ENCODE measurements at regions not wholly inside any gene's neighbourhood (a gene's known extent, or its start where the extent isn't known, plus 50 kb on each side); places are given as distances from the start of the nearest gene placed in this dataset.

- no peak for TF ChIP-seq ZNF792 (tag by site-specific recombination; IDR thresholded peaks at IDR 0.05)
- no peak for TF ChIP-seq PRDM1 (tag by site-specific recombination; IDR thresholded peaks at IDR 0.05)
- TF ChIP-seq ZBTB49 (tag by site-specific recombination; IDR thresholded peaks at IDR 0.05; ENCODE audit: low read depth): no peak
These were observed 263.9 kb downstream of the HIVEP2 start for GRCh38 chr6:142681099-142681498.

GRCh38 chr6:142682985-142683384, 262.0 kb downstream of the HIVEP2 start:
- ChIA-PET POLR2A (no interaction called here), CTCF (interaction anchor here (0.7 to 2.3 kb wide), 6 partner anchors 9 to 974 kb away, joined by 3 to 11 read pairs (median 4); no protein-coding TSS in a partner anchor)
- no peaks in the 10 kb centered on the region for H3K9me3 ChIP-seq (ENCODE audit: control insufficient read depth, insufficient read depth, low read depth, low read length)
- no peak overlapping the region for H3K4me3 ChIP-seq (ENCODE audit: low read depth, low read length)
- H3K27ac ChIP-seq (ENCODE audit: extremely low read depth, low read depth, low read length): no peak overlapping the region
- H3K4me1 ChIP-seq (ENCODE audit: control insufficient read depth, insufficient read depth, low read length): no peaks in the 10 kb centered on the region
- no peaks in the 10 kb centered on the region for H3K36me3 ChIP-seq (ENCODE audit: control insufficient read depth in 2 of 2, insufficient read depth in 1 of 2, low read length in 2 of 2)
- TF ChIP-seq ZNF555 (tag by site-specific recombination; conservative IDR thresholded peaks at IDR 0.05): no peak
- no peak for TF ChIP-seq ZNF777 (tag by site-specific recombination; IDR thresholded peaks at IDR 0.05; ENCODE audit: borderline replicate concordance)
- no peak for TF ChIP-seq PRDM4 (tag by site-specific recombination; IDR thresholded peaks at IDR 0.05)
- no peak for TF ChIP-seq TSHZ1 (tag by site-specific recombination; IDR thresholded peaks at IDR 0.05; ENCODE audit: borderline replicate concordance)
- TF ChIP-seq ZBTB21 (tag by site-specific recombination; IDR thresholded peaks at IDR 0.05): no peak
- no peak for TF ChIP-seq ZNF324 (tag by site-specific recombination; IDR thresholded peaks at IDR 0.05)

More at GRCh38 chr6:142681099-142681498, 263.9 kb downstream of the HIVEP2 start:
- Histone ChIP-seq H3K27ac (ENCODE audit: extremely low read depth, low read depth, low read length) (no peak overlapping the region), H3K36me3 (ENCODE audit: control insufficient read depth in 2 of 2, insufficient read depth in 1 of 2, low read length in 2 of 2) (no peaks in the 10 kb centered on the region), H3K4me3 (ENCODE audit: low read depth, low read length) (no peak overlapping the region), H3K4me1 (ENCODE audit: control insufficient read depth, insufficient read depth, low read length) (no peaks in the 10 kb centered on the region), H3K9me3 (ENCODE audit: control insufficient read depth, insufficient read depth, low read depth, low read length) (no peaks in the 10 kb centered on the region)
- CTCF ChIA-PET: interaction anchor here (0.5 to 1.4 kb wide), 4 partner anchors 11 to 322 kb away, joined by 3 to 8 read pairs (median 4); no protein-coding TSS in a partner anchor
- POLR2A ChIA-PET: no interaction called here

- no peaks in the 10 kb centered on the region for H3K36me3 ChIP-seq (ENCODE audit: control insufficient read depth in 2 of 2, insufficient read depth in 1 of 2, low read length in 2 of 2)
- H3K27ac ChIP-seq (ENCODE audit: extremely low read depth, low read depth, low read length): no peak overlapping the region
- no peaks in the 10 kb centered on the region for H3K4me1 ChIP-seq (ENCODE audit: control insufficient read depth, insufficient read depth, low read length)
- POLR2A ChIA-PET: no interaction called here
- CTCF ChIA-PET: interaction anchor here (0.6 to 2.3 kb wide), 4 partner anchors 9 to 208 kb away, joined by 3 to 11 read pairs (median 5); no protein-coding TSS in a partner anchor
- H3K4me3 ChIP-seq (ENCODE audit: low read depth, low read length): no peak overlapping the region
- no peaks in the 10 kb centered on the region for H3K9me3 ChIP-seq (ENCODE audit: control insufficient read depth, insufficient read depth, low read depth, low read length)
- no peak for TF ChIP-seq ZNF621 (tag by site-specific recombination; IDR thresholded peaks at IDR 0.05)
- no peak for TF ChIP-seq ZNF292 (tag by site-specific recombination; IDR thresholded peaks at IDR 0.05; ENCODE audit: borderline replicate concordance, low read depth)
- TF ChIP-seq FEZF1 (tag by site-specific recombination; IDR thresholded peaks at IDR 0.05): no peak
- TF ChIP-seq ZNF169 (tag by site-specific recombination; IDR thresholded peaks at IDR 0.05): no peak
- no peak for TF ChIP-seq ZNF558 (tag by site-specific recombination; IDR thresholded peaks at IDR 0.05)
These were observed 261.2 kb downstream of the HIVEP2 start for GRCh38 chr6:142683714-142684141.

Data from HEK293 (cell line).